Stomach (tissue), 4 donors: ENCODE measurements at regions not wholly inside any gene's neighbourhood (a gene's known extent, or its start where the extent isn't known, plus 50 kb on each side); places are given as distances from the start of the nearest gene placed in this dataset.

Source experiments
- POLR2A ChIP-seq, 4 donors: fragments of 450-650 bp; IDR thresholded peaks; one replicate each; pipeline ENCODE4 v1.6.1; 2016; ENCODE audit warnings: antibody characterized with exemption in 4 of 4, control low read depth in 2 of 4, mild to moderate bottlenecking in 1 of 4, moderate library complexity in 1 of 4
- TF ChIP-seq, protein P1 (sequence below), 7 experiments: fragments of 450-650 bp in 4 of 7; fragments of 200-600 bp in 3 of 7; sonication (generic) in 3 of 7; IDR thresholded peaks; one replicate each; pipeline ENCODE4 v1.5.1; 2016 to 2019; ENCODE audit warnings: antibody characterized with exemption in 7 of 7, control low read depth in 2 of 7, mild to moderate bottlenecking in 1 of 7

DNA sequence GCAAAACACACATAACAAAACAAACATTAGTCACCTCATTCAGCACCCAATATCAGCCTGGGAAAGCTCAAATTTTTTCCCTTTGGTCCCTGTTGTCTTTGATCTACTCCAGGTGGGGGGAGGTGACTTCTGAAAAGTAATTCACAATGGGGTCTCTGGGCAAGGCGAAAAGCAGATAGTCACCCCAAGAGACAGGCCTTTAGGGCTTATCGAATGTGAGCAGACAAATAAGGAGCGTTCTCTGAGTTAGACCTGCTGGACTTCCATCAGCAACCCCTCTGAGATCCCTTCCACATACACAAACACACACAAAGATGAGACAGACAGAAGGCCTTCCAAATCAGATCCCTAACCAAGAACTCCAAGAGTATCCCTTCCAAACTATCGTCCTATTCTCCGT, 171.0 kb upstream of the SMAD3 start:
- TF ChIP-seq POLR2A (IDR thresholded peaks at IDR 0.05) = no peak
- TF ChIP-seq, protein P1, sequence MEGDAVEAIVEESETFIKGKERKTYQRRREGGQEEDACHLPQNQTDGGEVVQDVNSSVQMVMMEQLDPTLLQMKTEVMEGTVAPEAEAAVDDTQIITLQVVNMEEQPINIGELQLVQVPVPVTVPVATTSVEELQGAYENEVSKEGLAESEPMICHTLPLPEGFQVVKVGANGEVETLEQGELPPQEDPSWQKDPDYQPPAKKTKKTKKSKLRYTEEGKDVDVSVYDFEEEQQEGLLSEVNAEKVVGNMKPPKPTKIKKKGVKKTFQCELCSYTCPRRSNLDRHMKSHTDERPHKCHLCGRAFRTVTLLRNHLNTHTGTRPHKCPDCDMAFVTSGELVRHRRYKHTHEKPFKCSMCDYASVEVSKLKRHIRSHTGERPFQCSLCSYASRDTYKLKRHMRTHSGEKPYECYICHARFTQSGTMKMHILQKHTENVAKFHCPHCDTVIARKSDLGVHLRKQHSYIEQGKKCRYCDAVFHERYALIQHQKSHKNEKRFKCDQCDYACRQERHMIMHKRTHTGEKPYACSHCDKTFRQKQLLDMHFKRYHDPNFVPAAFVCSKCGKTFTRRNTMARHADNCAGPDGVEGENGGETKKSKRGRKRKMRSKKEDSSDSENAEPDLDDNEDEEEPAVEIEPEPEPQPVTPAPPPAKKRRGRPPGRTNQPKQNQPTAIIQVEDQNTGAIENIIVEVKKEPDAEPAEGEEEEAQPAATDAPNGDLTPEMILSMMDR (IDR thresholded peaks at IDR 0.05) = no peak
